Natural killer cell (primary cell): ENCODE measurements at regions not wholly inside any gene's neighbourhood (a gene's known extent, or its start where the extent isn't known, plus 50 kb on each side); places are given as distances from the start of the nearest gene placed in this dataset.

Source experiments
- ATAC-seq, 3 donors: fragments of 150-1000 bp in 2 of 3; fragments of 200-7000 bp in 1 of 3; cut with Tn5 transposase; 1 replicate in 1 of 3; 2 replicates in 2 of 3; pipeline ENCODE4 v1.10.0; 2021; ENCODE audit warnings: mild to moderate bottlenecking in 2 of 3, moderate library complexity in 2 of 3
- DNase-seq, 2 donors: peaks; one replicate each; pipeline versions ENCODE4 v3.0.0 to v3.0.0-alpha.2; 2013 to 2021; ENCODE audit warnings: mixed read lengths in 1 of 2
- H3K27ac ChIP-seq: one replicate; pipeline ENCODE4 v1.5.1; 2013; ENCODE audit warnings: mild to moderate bottlenecking, low read length
- H3K27me3 ChIP-seq: one replicate; pipeline ENCODE4 v1.6.1; 2013; ENCODE audit warnings: low read length; ENCODE audit not compliant: control insufficient read depth, insufficient read depth
- H3K36me3 ChIP-seq: one replicate; pipeline ENCODE4 v1.6.1; 2013; ENCODE audit warnings: low read length; ENCODE audit not compliant: control insufficient read depth, insufficient read depth
- H3K4me1 ChIP-seq: one replicate; pipeline ENCODE4 v1.6.1; 2013; ENCODE audit warnings: low read length; ENCODE audit not compliant: control insufficient read depth, insufficient read depth
- H3K4me3 ChIP-seq: one replicate; pipeline ENCODE4 v1.5.1; 2013; ENCODE audit warnings: low read length
- H3K9me3 ChIP-seq: one replicate; pipeline ENCODE4 v1.6.1; 2013; ENCODE audit warnings: low read length; ENCODE audit not compliant: control insufficient read depth, insufficient read depth
- H3K27ac Mint-ChIP-seq, 2 donors: one replicate each; pipeline ENCODE4 v1.8.0; 2022; ENCODE audit warnings: mild to moderate bottlenecking in 2 of 2, mixed read lengths in 2 of 2, moderate library complexity in 1 of 2
- H3K27me3 Mint-ChIP-seq, 2 donors: one replicate each; pipeline ENCODE4 v1.8.0; 2022; ENCODE audit warnings: low read depth in 2 of 2, mixed read lengths in 2 of 2
- H3K36me3 Mint-ChIP-seq: one replicate; pipeline ENCODE4 v1.8.0; 2022; ENCODE audit warnings: mixed read lengths
- H3K4me1 Mint-ChIP-seq, 2 donors: one replicate each; pipeline ENCODE4 v1.8.0; 2022; ENCODE audit warnings: mixed read lengths in 2 of 2
- H3K4me3 Mint-ChIP-seq: one replicate; pipeline ENCODE4 v1.8.0; 2022; ENCODE audit warnings: mild to moderate bottlenecking, moderate library complexity, mixed read lengths
- H3K9me3 Mint-ChIP-seq, 2 donors: one replicate each; pipeline ENCODE4 v1.8.0; 2022; ENCODE audit warnings: mixed read lengths in 2 of 2
- WGBS: methylation state at CpG from one replicate; pipeline ENCODE4 v1.1.7; 2013; ENCODE audit warnings: missing lambda C conversion rate; ENCODE audit not compliant: insufficient coverage; 5-methylcytosine and 5-hydroxymethylcytosine counted together
- intact Hi-C: fragments of 100-400 bp; cut with micrococcal nuclease; formaldehyde crosslinking; loops from one replicate; pipeline ENCODE4 v1.14.2; 2022
- TF ChIP-seq, protein P1 (sequence below): fragments of 200-600 bp; IDR thresholded peaks from one replicate; pipeline ENCODE4 v1.8.0; 2022; ENCODE audit warnings: antibody characterized with exemption

DNA sequence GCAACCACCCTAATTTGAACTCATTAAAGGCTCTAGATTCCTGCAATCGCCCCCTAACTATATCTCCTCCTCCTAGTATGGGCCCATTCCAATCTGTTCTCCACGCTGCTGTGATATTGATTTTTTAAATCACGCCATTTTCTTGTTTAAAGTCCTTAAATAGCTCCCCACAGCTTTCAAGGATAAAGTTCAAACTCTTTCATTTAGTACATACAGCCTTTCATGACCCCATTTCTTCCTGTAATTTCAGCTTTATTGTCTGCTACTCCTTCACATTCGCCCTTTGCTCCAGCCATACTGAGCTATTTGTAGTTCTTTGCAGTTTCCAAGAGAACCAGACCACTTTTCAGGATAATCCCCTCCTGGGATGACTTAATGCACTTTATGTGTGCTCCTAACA, 118.5 kb downstream of the GC start:
- Histone ChIP-seq H3K4me3 (no peak overlapping the region), H3K9me3 (no peaks in the 10 kb centered on the region), H3K36me3 (no peaks in the 10 kb centered on the region), H3K27ac (no peak overlapping the region), H3K4me1 (no peaks in the 10 kb centered on the region), H3K27me3 (no peaks in the 10 kb centered on the region)
- Mint-ChIP-seq H3K36me3 (no peaks in the 10 kb centered on the region), H3K27me3 (peaks cover 18 to 29% of the 10 kb centered on the region in 2 donors), H3K4me3 (no peak overlapping the region), H3K4me1 (no peaks in the 10 kb centered on the region), H3K9me3 (no peaks in the 10 kb centered on the region), H3K27ac (no peak overlapping the region)
- intact Hi-C loops: no loop called here
- ATAC-seq: no peak
- WGBS: 83% methylated on average over 4 of the region's 4 CpGs
- TF ChIP-seq, protein P1, sequence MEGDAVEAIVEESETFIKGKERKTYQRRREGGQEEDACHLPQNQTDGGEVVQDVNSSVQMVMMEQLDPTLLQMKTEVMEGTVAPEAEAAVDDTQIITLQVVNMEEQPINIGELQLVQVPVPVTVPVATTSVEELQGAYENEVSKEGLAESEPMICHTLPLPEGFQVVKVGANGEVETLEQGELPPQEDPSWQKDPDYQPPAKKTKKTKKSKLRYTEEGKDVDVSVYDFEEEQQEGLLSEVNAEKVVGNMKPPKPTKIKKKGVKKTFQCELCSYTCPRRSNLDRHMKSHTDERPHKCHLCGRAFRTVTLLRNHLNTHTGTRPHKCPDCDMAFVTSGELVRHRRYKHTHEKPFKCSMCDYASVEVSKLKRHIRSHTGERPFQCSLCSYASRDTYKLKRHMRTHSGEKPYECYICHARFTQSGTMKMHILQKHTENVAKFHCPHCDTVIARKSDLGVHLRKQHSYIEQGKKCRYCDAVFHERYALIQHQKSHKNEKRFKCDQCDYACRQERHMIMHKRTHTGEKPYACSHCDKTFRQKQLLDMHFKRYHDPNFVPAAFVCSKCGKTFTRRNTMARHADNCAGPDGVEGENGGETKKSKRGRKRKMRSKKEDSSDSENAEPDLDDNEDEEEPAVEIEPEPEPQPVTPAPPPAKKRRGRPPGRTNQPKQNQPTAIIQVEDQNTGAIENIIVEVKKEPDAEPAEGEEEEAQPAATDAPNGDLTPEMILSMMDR: no peak
- DNase-seq: no peak

DNA sequence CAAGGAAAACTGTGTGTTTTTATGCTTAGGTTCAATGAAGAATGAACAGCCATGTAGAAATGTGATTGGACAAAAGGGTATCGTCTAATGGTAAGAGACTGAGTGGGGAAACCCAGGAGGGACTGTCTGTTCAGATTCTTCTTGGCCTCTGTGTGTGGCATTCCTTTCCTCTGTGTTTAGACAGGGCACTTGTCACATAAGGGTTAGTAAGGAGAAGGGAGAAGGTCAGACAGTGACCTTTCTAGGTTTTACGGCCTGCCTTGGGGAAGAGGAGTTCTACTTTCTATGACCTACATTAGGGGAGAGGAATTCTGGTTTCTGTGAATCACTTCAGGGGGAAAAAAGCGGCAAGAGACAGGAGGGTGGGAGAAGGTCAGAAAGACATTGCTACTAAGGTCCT, 119.5 kb downstream of the GC start:
- Mint-ChIP-seq H3K27me3 (peaks cover 23 to 39% of the 10 kb centered on the region in 2 donors), H3K9me3 (no peaks in the 10 kb centered on the region), H3K27ac (no peak overlapping the region), H3K4me1 (no peaks in the 10 kb centered on the region), H3K4me3 (no peak overlapping the region), H3K36me3 (no peaks in the 10 kb centered on the region)
- Histone ChIP-seq H3K4me3 (no peak overlapping the region), H3K36me3 (no peaks in the 10 kb centered on the region), H3K4me1 (no peaks in the 10 kb centered on the region), H3K9me3 (no peaks in the 10 kb centered on the region), H3K27ac (no peak overlapping the region), H3K27me3 (no peaks in the 10 kb centered on the region)
- intact Hi-C loops: no loop called here
- no peak for DNase-seq
- TF ChIP-seq, protein P1: no peak
- no peak for ATAC-seq
- 86% methylated on average over 3 of the region's 3 CpGs for WGBS

DNA sequence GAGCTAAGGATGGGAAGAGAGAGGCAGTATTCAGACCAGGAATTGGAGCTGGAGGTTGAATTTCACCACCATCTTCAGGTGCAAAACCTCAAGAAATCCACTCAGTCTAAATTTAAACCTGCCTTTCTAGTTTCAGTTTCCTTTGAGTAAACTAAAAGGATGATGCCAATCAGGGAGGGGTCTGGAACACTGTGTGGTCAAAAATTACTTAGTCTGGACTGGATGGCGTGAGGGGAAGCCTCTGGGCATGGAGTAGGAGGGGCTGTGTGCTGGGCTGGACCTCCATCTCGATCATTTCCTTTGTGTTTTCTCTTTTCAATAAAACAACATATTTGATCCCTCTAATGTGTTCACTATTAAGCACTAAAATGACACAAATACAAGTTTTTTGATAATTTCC, 120.1 kb downstream of the GC start:
- Mint-ChIP-seq H3K27ac (no peak overlapping the region), H3K36me3 (no peaks in the 10 kb centered on the region), H3K27me3 (peaks cover 23 to 39% of the 10 kb centered on the region in 2 donors), H3K9me3 (no peaks in the 10 kb centered on the region), H3K4me3 (no peak overlapping the region), H3K4me1 (no peaks in the 10 kb centered on the region)
- no peaks in the 10 kb centered on the region for H3K4me1 ChIP-seq
- DNase-seq (no peak), ATAC-seq (no peak)
- TF ChIP-seq, protein P1: no peak
- no peak overlapping the region for H3K27ac ChIP-seq
- intact Hi-C loops: no loop called here
- H3K9me3 ChIP-seq: no peaks in the 10 kb centered on the region
- H3K36me3 ChIP-seq: no peaks in the 10 kb centered on the region
- no peak overlapping the region for H3K4me3 ChIP-seq
- no peaks in the 10 kb centered on the region for H3K27me3 ChIP-seq
- 0% methylated on average over 1 of the region's 2 CpGs for WGBS

DNA sequence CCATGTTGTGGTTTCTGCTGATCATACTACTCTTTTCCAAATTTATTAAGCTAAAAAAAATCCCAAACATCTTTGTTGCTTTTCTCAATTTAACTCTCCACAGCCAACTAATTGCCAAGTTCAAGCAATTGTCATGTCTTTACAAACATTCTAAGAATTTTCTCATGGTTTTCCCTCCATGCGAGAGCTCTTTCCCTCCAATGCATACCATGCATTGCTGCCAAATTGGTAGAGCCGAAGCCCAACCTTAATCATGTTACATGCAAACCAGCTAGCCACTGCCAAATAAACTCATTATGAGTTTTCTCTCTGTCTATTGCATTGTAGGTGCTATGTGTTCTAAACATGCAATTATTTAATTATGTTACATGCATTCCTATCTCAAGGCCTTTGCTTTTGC, 123.9 kb downstream of the GC start:
- TF ChIP-seq, protein P1: no peak
- H3K4me1 Mint-ChIP-seq: no peaks in the 10 kb centered on the region

More for the DNA sequence above, 123.9 kb downstream of the GC start:
- DNase-seq (no peak), ATAC-seq (no peak)
- Mint-ChIP-seq H3K9me3 (no peaks in the 10 kb centered on the region), H3K27ac (no peak overlapping the region), H3K36me3 (no peaks in the 10 kb centered on the region), H3K27me3 (peaks cover 16 to 22% of the 10 kb centered on the region in 2 donors), H3K4me3 (no peak overlapping the region)
- Histone ChIP-seq H3K4me3 (no peak overlapping the region), H3K27ac (no peak overlapping the region), H3K9me3 (no peaks in the 10 kb centered on the region), H3K27me3 (no peaks in the 10 kb centered on the region), H3K4me1 (no peaks in the 10 kb centered on the region), H3K36me3 (no peaks in the 10 kb centered on the region)
- 92% methylated on average over 2 of the region's 2 CpGs for WGBS
- intact Hi-C loops: no loop called here
